ENCODE measurements at regions not wholly inside any gene's neighbourhood (a gene's known extent, or its start where the extent isn't known, plus 50 kb on each side); places are given as distances from the start of the nearest gene placed in this dataset.

DNA sequence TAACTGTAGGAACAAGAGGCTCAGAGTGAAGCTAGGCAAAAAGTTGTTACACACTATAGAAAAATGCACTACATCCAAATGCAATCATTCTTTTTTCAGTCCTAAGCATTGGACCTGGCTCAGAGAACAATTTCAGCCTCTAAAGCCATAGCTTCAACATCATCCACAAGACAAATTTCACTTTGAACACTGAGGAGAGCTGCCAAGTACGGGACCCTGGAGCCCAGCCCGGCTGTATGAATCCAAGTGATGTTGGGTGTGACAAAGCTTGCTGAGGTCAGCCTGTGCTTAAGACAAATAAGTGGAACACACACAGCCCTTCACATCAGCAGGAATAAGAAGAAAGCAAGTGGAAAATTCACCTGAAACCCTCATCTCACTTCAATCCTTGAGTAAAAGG, 233.1 kb upstream of the PFKP start:
- Mint-ChIP-seq H3K4me1 (ENCODE audit: low read depth) (no peaks in the 10 kb centered on the region), H3K9me3 (no peaks in the 10 kb centered on the region), H3K27me3 (ENCODE audit: low read depth) (peaks cover 35% of the 10 kb centered on the region), H3K36me3 (ENCODE audit: insufficient read depth in 2 of 2) (no peaks in the 10 kb centered on the region), H3K27ac (no peak overlapping the region), H3K4me3 (no peak overlapping the region)
- no peak for ATAC-seq (replicated peaks in 1 of 2)
- DNase-seq: no peak

DNA sequence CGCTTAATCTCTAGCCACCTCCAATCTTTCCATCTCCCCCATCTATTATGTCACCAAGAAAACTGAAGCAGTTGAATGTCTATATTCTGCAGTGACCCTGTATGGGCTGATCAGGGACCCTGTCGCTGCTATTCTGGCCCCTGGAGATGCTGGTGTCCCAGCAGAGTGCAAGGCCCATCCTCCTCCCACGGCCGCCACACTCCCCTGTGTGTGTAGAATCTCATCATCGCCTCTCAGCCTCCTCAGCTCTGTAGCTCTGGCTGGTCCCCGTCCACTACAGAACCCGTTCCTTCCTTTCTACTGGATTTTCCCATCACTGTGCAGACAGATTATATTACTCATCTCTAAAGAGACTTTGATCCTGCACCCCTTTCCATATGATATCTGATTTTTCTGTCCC, 235.8 kb upstream of the PFKP start:
- no peak for ATAC-seq (replicated peaks in 1 of 2)
- no peak overlapping the region for H3K27ac Mint-ChIP-seq
- H3K4me3 Mint-ChIP-seq: no peak overlapping the region
- no peaks in the 10 kb centered on the region for H3K9me3 Mint-ChIP-seq
- H3K36me3 Mint-ChIP-seq (ENCODE audit: insufficient read depth in 2 of 2): no peaks in the 10 kb centered on the region
- DNase-seq: no peak
- H3K4me1 Mint-ChIP-seq (ENCODE audit: low read depth): no peaks in the 10 kb centered on the region
- peaks cover 25% of the 10 kb centered on the region for H3K27me3 Mint-ChIP-seq (ENCODE audit: low read depth)

DNA sequence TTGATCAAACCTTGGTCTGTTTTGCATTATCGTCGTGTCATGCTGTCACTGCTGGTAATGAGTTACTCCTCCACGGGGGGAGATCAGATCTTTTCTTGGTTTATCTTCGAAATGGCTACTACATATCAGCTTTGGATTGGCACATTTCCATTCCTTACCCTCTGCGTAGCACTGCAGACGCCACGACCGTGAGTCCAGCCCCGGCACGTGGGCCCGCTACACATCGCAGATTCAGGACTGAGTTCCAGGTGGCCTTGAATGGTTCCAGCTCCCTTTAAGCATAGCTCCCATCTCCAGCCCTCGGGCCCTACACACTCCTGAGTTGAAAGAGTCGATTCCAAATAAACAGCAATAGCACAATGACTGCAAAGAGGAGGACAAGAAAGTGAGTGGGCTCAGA, 238.6 kb upstream of the PFKP start:
- no peaks in the 10 kb centered on the region for H3K36me3 Mint-ChIP-seq (ENCODE audit: insufficient read depth in 2 of 2)
- ATAC-seq (replicated peaks in 1 of 2) (no peak), DNase-seq (no peak)
- no peaks in the 10 kb centered on the region for H3K4me1 Mint-ChIP-seq (ENCODE audit: low read depth)
- H3K27me3 Mint-ChIP-seq (ENCODE audit: low read depth): peaks cover 18% of the 10 kb centered on the region
- H3K4me3 Mint-ChIP-seq: no peak overlapping the region
- no peaks in the 10 kb centered on the region for H3K9me3 Mint-ChIP-seq
- no peak overlapping the region for H3K27ac Mint-ChIP-seq

DNA sequence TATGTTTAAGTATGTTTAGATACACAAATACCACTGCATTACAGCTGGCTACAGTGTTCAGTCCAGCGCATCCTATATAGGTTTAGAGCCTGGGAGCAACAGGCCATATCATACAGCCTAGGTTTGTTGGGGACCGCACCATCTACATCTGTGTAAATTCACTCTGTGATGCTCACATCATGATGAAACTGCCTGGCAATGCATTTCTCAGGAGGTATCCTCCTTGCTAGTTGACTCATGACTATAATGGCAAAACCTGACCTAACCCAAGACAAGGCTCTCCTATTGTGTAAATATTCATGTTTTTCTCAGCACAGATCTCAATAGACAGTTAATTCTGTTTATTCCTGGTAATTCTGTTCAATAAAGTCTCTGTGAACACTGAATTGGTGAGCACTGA, 240.7 kb upstream of the PFKP start:
- Mint-ChIP-seq H3K4me3 (no peak overlapping the region), H3K27ac (no peak overlapping the region), H3K4me1 (ENCODE audit: low read depth) (no peaks in the 10 kb centered on the region), H3K27me3 (ENCODE audit: low read depth) (peaks cover 6% of the 10 kb centered on the region), H3K9me3 (no peaks in the 10 kb centered on the region), H3K36me3 (ENCODE audit: insufficient read depth in 2 of 2) (no peaks in the 10 kb centered on the region)
- ATAC-seq (replicated peaks in 1 of 2) (peak; percentile 42 to 70), DNase-seq (no peak)

DNA sequence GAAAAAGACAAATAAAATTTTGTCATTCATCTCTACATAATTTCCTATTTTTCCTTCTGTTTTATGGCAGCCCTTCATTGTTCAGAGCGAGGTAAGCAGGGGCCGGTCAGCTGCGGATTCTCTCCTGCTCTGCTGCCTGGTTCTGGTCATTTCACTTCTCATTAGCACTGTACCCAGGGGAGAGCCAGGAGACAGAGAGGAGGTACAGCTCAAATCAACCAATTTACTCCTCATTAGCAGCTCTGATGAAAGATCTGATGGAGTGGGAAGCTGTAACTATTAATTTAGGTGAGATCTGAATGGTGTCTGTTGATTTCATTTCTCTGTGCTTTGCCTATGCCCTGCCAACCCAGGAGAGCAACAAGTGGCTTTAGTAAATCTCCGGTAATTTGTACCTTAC, 241.5 kb upstream of the PFKP start:
- ATAC-seq (replicated peaks in 1 of 2): no peak
- no peak for DNase-seq
- no peak overlapping the region for H3K27ac Mint-ChIP-seq

DNA sequence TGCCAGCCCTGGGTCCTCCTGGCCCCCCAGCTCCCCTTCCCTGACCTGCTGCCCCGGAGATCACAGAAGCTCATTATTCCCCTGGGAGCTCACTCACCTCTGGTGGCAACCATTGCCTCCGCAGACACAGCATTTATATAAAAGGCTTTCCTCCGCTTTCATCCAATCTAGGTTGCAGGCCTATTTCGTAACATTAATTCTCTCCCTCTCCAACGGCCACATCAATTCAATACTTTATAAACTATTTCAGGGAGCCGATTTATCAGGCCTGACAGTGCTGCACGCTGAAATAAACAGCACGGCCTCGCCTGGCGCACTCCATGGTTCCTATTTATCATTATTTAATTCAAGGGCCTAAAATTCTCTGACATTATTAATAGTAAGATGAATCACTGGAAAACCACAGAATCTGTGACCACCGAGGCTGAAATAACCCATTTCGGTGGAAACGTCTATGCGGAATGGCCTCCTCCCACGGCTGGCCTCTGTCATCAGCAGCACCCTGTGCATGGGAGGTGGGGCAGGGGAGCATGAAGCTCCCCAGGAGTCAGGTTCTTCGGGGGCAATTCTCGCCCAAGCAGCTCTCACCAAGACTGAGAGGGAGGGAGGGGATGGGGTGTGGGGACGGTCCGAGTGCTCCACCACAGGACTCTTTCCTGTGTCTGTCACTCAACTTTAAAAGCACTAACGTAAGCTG, 249.3 kb upstream of the PFKP start:
- Mint-ChIP-seq H3K36me3 (ENCODE audit: insufficient read depth in 2 of 2) (no peaks in the 10 kb centered on the region), H3K27me3 (ENCODE audit: low read depth) (peaks cover 11% of the 10 kb centered on the region), H3K4me3 (no peak overlapping the region), H3K27ac (no peak overlapping the region), H3K4me1 (ENCODE audit: low read depth) (no peaks in the 10 kb centered on the region), H3K9me3 (peaks cover 0 to 3% of the 10 kb centered on the region in 2 donors)
- no peak for DNase-seq
- no peak for ATAC-seq (replicated peaks in 1 of 2)

More for the DNA sequence above, 241.5 kb upstream of the PFKP start:
- peaks cover 5% of the 10 kb centered on the region for H3K27me3 Mint-ChIP-seq (ENCODE audit: low read depth)
- no peaks in the 10 kb centered on the region for H3K36me3 Mint-ChIP-seq (ENCODE audit: insufficient read depth in 2 of 2)
- H3K4me1 Mint-ChIP-seq (ENCODE audit: low read depth): no peaks in the 10 kb centered on the region
- H3K4me3 Mint-ChIP-seq: no peak overlapping the region
- no peaks in the 10 kb centered on the region for H3K9me3 Mint-ChIP-seq

DNA sequence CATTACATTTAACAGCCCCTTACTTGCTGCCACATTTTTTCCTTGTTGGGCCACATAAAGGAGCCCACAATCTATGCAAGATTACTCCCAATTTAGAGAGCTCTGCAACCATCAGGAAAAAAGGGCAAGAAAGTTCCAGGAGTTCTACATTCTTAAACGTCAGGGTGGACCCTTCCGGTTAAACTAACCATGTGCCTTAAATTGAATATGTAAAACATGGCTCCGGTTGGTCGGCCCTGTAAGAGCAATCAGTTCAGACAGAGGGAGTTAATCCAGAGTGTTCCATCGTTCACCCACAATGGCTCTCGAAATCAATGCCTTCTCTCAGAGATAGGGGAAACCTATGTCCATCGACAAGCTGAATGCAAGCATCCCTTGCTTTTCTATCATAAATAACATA, 253.7 kb upstream of the PFKP start:
- no peak overlapping the region for H3K4me3 Mint-ChIP-seq
- DNase-seq (no peak), ATAC-seq (replicated peaks in 1 of 2) (no peak)
- H3K27ac Mint-ChIP-seq: no peak overlapping the region
- peaks cover 2 to 3% of the 10 kb centered on the region in 2 donors for H3K9me3 Mint-ChIP-seq
- H3K4me1 Mint-ChIP-seq (ENCODE audit: low read depth): no peaks in the 10 kb centered on the region
- peaks cover 0 to 1% of the 10 kb centered on the region in 2 donors for H3K36me3 Mint-ChIP-seq (ENCODE audit: insufficient read depth in 2 of 2)
- no peaks in the 10 kb centered on the region for H3K27me3 Mint-ChIP-seq (ENCODE audit: low read depth)

DNA sequence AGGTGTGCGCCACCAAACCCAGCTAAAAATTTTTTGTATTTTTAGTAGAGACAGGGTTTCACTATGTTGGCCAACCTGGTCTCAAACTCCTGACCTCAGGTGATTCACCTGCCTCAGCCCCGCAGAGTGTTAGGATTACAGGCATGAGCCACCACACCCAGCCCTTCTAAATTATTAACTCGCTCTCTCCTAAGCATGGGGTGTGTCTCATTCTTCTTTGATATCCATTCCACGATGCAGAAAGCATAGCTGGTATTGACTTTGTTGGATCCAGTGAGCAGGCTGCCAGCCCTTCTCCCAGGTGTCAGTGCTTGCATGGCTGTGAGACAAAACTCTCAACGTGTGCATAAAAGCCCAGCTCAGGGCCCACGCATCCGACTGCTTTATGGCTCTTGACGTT, 254.1 kb upstream of the PFKP start:
- no peaks in the 10 kb centered on the region for H3K27me3 Mint-ChIP-seq (ENCODE audit: low read depth)
- H3K36me3 Mint-ChIP-seq (ENCODE audit: insufficient read depth in 2 of 2): peaks cover 0 to 1% of the 10 kb centered on the region in 2 donors
- no peak for ATAC-seq (replicated peaks in 1 of 2)
- H3K27ac Mint-ChIP-seq: no peak overlapping the region
- H3K4me1 Mint-ChIP-seq (ENCODE audit: low read depth): no peaks in the 10 kb centered on the region
- DNase-seq: no peak
- H3K4me3 Mint-ChIP-seq: no peak overlapping the region
- H3K9me3 Mint-ChIP-seq: peaks cover 2 to 3% of the 10 kb centered on the region in 2 donors

DNA sequence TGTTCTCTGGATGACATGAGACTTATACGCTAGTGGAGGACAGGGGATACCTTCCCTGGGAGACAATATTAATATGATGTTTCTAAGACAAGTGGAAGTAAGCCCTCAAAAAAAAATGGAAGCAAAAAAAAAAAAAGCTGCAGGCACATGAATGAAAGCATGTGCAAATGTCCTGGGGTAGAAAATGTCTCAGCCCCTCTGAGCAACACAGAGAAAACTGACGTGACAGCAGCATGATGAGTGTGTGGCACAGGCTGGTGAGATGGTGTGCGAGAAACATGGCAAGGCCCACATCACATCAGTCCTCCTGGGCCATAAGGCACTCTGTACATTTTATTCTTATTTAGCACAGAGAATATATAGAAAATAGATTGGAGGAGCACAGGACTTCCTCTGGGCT, 254.7 kb upstream of the PFKP start:
- H3K9me3 Mint-ChIP-seq: peaks cover 2 to 5% of the 10 kb centered on the region in 2 donors
- peaks cover 0 to 1% of the 10 kb centered on the region in 2 donors for H3K36me3 Mint-ChIP-seq (ENCODE audit: insufficient read depth in 2 of 2)
- DNase-seq (no peak), ATAC-seq (replicated peaks in 1 of 2) (no peak)
- H3K4me3 Mint-ChIP-seq: no peak overlapping the region
- no peaks in the 10 kb centered on the region for H3K4me1 Mint-ChIP-seq (ENCODE audit: low read depth)
- H3K27me3 Mint-ChIP-seq (ENCODE audit: low read depth): no peaks in the 10 kb centered on the region
- H3K27ac Mint-ChIP-seq: no peak overlapping the region

DNA sequence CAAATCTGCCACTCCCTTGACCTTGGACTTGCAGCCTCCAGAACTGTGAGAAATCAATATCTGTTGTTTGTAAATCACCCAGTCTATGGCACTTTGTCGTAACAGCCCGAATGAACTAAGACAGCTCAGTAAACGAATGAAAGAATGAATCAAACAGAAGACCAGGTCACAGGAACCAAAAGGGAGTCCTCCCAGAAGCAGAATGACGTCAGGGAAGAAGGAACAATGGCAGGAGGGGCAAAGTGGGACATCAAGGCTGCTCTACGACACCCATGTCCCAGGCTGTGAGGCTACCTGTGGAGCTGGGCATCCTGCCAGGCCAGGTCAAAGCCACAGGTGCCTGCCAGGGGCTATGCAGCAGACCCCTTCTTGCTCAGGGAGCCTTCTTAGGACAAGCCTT, 267.2 kb upstream of the PFKP start:
- no peak overlapping the region for H3K4me3 Mint-ChIP-seq
- ATAC-seq (replicated peaks in 1 of 2) (no peak), DNase-seq (no peak)
- H3K4me1 Mint-ChIP-seq (ENCODE audit: low read depth): no peaks in the 10 kb centered on the region
- H3K36me3 Mint-ChIP-seq (ENCODE audit: insufficient read depth in 2 of 2): no peaks in the 10 kb centered on the region
- H3K27ac Mint-ChIP-seq: no peak overlapping the region
- peaks cover 0 to 1% of the 10 kb centered on the region in 2 donors for H3K9me3 Mint-ChIP-seq
- H3K27me3 Mint-ChIP-seq (ENCODE audit: low read depth): peaks cover 10% of the 10 kb centered on the region

DNA sequence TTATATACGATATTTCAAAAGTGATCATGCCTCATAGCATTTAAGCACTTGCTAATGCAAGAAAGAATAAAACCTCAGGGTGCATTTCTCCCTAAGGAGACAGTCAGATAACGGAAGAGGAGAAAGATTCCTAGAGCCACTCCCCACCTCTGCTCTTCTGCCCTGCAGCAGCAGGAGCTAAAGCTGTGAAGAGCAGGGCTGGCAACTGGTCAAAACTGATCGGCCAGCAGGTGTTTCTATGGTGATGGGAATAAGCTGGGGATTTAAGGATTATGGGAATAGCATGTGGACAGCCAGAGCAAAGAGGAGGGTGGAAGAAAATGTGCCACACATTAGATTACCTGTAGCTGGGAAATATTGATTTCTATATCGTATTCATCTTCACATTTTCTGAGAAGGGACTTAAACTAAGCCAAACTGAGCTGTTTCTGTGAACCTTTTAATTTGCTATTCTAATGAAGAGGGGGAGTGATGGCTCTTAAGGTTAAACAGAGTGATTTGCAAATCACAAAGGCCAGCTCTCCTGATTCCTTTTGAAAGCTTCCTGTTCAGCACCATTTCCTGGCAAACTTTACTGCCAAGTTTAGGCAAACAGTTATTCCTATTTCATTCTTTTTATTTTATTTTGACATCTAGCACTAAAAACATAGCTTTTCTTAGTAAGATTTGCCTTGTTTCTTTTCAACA, 268.9 kb upstream of the PFKP start:
- Mint-ChIP-seq H3K4me3 (no peak overlapping the region), H3K27me3 (ENCODE audit: low read depth) (peaks cover 10% of the 10 kb centered on the region), H3K9me3 (peaks cover 1 to 4% of the 10 kb centered on the region in 2 donors), H3K4me1 (ENCODE audit: low read depth) (no peaks in the 10 kb centered on the region), H3K36me3 (ENCODE audit: insufficient read depth in 2 of 2) (peaks cover 0 to 5% of the 10 kb centered on the region in 2 donors), H3K27ac (no peak overlapping the region)
- no peak for ATAC-seq (replicated peaks in 1 of 2)
- no peak for DNase-seq

DNA sequence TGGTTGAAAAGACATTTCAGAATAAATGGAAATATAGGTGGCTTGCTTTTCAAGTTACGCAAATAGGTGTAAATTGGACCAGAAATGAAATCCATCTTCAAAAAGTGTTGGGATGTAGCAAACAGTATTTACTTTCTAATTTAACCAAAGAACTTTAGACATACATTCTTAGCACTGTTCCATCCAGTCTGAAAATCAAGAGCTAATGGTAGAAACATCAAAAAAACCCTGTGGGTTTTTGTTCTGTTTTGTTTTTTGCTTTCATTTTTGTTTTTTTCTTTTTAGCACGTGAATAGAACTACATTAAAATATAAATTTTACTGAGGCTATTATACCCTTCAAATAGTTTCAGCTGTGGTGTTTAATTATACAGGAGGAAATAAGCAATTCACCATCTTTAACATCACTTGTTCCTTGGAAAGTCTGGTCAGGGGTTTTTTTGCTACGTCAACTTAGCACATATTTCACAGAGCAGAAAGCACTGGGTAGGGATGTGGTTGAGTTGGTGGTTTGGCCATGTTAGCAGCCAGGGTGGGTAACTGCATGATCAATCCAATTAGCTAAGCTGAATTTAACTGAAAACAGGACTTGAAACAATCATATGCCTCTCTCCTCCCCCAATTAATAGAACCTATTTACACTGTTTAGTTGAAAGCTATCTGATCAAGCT, 275.4 kb upstream of the PFKP start:
- peak; percentile 40 to 44 for DNase-seq
- H3K27ac Mint-ChIP-seq: no peak overlapping the region

DNA sequence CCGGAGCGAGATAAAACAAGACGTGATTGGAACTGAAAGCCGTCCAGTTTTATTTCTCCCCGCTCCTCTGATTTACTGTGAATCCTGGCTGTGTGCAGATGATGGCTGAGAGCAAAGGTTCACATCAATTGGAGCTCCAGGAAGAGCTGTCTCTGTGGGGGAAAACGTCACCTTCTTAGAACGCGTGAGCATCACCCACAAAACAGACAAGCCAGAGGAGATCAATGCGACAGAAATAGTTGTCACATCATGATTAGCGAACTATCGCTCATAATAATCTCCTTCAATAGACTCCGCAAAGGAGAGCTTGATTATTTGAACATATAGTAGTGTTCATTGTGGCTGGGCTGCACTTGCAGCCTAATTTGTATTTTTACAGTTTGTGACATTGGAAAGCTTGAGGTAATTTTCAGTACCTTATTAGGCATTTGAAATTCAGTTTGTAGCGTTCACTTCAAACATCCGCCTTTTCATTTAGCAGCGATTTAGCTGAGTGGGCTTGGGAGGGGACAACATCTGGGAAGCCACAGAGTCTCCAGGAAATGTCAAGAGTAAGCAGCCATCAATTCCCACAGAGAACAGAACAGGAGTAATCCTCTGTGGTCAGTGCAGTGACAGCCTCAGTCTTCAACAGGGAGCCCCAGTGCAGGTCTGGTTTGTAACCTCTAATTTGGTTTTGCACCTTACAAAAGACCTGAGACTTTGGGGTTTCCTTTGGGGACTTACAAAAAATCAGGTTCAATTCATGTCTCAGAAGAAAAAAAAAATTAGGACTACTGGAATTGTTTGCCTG, 276.8 kb upstream of the PFKP start:
- Mint-ChIP-seq H3K9me3 (peaks cover 1 to 3% of the 10 kb centered on the region in 2 donors), H3K36me3 (ENCODE audit: insufficient read depth in 2 of 2) (peaks cover 0 to 5% of the 10 kb centered on the region in 2 donors), H3K27ac (no peak overlapping the region), H3K4me1 (ENCODE audit: low read depth) (peaks cover 9% of the 10 kb centered on the region), H3K27me3 (ENCODE audit: low read depth) (peaks cover 19% of the 10 kb centered on the region), H3K4me3 (no peak overlapping the region)
- ATAC-seq (replicated peaks in 1 of 2) (no peak), DNase-seq (no peak)

More for the DNA sequence above, 275.4 kb upstream of the PFKP start:
- Mint-ChIP-seq H3K4me1 (ENCODE audit: low read depth) (peaks cover 9% of the 10 kb centered on the region), H3K9me3 (peaks cover 1 to 3% of the 10 kb centered on the region in 2 donors), H3K4me3 (peak overlapping the region; percentile 4 to 22), H3K27me3 (ENCODE audit: low read depth) (peaks cover 19% of the 10 kb centered on the region), H3K36me3 (ENCODE audit: insufficient read depth in 2 of 2) (peaks cover 0 to 5% of the 10 kb centered on the region in 2 donors)
- ATAC-seq (replicated peaks in 1 of 2): peak; percentile 83 to 88
